Epithelial cell of esophagus (primary cell): ENCODE measurements at regions not wholly inside any gene's neighbourhood (a gene's known extent, or its start where the extent isn't known, plus 50 kb on each side); places are given as distances from the start of the nearest gene placed in this dataset.

Source experiments
- DNase-seq: peaks from one replicate; pipeline ENCODE4 v3.0.0; 2010; ENCODE audit warnings: low read depth
- H3K4me3 ChIP-seq: 2 replicates; pipeline ENCODE4 v1.5.1; 2011; ENCODE audit warnings: mild to moderate bottlenecking, low read length, control low read depth
- TF ChIP-seq, protein P1 (sequence below): IDR thresholded peaks from 2 replicates; pipeline ENCODE4 v1.5.1; 2011; ENCODE audit warnings: low read depth, mild to moderate bottlenecking, low read length, control low read depth, inconsistent platforms; ENCODE audit not compliant: insufficient read depth; ENCODE audit errors: missing control alignments

DNA sequence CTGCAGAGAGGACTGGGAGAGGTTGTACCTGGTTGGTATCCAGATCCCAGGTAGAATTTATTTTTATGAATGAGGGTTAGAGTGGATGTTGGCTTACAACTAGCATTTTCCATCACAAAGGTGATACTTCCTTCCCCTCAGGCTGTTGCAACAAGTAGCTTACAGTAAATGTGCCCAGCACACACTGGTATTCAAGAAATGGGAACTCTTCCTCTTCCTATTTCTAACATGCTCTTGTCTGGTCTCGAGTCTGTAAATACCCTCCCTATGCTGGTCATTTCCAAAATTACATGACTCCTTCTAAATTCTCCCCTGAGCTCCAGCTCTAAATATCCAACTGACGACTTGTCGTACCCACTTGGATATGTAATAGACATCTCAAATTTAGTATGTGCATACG, 90.1 kb upstream of the FOXC1 start:
- H3K4me3 ChIP-seq, result no peak overlapping the region
- DNase-seq, result no peak
- TF ChIP-seq, protein P1, sequence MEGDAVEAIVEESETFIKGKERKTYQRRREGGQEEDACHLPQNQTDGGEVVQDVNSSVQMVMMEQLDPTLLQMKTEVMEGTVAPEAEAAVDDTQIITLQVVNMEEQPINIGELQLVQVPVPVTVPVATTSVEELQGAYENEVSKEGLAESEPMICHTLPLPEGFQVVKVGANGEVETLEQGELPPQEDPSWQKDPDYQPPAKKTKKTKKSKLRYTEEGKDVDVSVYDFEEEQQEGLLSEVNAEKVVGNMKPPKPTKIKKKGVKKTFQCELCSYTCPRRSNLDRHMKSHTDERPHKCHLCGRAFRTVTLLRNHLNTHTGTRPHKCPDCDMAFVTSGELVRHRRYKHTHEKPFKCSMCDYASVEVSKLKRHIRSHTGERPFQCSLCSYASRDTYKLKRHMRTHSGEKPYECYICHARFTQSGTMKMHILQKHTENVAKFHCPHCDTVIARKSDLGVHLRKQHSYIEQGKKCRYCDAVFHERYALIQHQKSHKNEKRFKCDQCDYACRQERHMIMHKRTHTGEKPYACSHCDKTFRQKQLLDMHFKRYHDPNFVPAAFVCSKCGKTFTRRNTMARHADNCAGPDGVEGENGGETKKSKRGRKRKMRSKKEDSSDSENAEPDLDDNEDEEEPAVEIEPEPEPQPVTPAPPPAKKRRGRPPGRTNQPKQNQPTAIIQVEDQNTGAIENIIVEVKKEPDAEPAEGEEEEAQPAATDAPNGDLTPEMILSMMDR, result no peak

DNA sequence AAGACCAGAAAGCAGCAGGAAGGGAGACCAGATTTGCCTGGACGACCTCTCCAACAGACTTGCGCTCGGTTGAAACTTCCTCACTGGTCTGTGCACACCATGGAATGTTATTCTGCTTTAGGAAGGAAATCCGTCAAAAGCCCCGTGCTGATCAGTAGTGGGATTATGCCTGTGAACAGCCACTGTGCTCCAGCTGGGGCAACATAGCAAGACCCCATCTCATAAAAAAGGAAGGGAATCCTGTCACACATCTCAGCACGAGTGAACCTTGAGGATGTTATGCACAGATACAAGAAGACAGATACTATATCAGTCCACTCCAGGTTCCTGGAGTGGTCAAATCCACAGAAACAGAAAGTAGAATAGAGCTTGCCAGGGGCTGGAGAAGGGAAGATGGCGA, 86.9 kb upstream of the FOXC1 start:
- no peak overlapping the region for H3K4me3 ChIP-seq
- no peak for DNase-seq
- TF ChIP-seq, protein P1, result no peak

DNA sequence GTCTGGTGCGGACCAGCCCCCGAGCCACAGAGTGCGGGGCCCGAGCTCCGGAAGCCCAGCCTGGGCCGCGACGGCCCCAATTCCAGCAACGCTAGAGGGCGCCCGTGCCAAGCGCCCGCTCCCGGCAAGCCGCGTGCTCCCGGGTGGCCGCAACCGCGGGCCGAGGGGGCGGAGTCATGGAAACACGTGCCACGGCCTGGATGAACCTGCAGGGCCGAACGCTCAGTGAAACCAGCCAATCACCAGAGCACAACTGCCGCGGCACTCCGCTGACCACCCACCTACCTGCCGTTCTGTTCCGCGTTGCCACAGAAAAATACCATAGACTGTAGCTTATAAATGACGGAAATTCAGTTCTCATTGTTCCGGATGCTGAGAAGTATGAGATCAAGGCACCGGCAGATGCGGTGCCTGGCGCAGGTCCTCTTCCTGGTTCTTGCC, 85.7 kb upstream of the FOXC1 start:
- peak; percentile 73 for DNase-seq
- TF ChIP-seq, protein P1, result peak; percentile 46
- H3K4me3 ChIP-seq, result peak overlapping the region; percentile 27

DNA sequence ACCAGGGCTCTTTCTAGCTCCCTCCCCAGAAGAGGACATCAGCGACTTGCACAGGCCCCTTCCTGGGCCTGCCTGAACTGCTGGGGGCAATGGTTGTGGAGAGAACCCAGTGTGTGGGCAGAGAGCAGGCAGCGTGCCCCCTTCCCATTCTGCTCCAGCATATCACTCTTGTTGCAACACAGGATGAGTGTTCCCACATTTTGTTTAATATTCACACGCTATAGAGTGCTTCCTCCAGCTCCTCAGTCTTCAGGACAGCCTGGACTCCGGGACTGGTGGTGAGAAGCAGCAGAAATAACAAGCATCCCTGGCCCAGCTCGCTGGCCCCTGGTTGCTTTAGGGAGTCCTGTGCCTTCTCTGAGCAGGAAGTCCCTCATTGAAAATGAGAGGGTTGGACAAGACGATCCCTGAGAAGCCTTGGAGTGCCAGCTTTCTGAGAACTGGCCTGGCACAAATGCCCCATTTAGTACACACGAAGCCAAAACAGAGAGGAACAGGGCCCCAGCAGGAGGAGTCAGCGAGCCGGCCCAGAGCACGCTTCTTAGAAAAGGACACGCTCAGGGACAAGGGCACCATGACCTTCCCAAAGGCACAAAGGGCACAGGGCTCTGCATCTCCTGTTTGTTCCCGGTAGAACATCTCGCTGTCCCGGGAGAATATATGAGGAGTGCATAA, 84.2 kb upstream of the FOXC1 start:
- TF ChIP-seq, protein P1, result no peak
- no peak overlapping the region for H3K4me3 ChIP-seq
- DNase-seq, result peak; percentile 25

DNA sequence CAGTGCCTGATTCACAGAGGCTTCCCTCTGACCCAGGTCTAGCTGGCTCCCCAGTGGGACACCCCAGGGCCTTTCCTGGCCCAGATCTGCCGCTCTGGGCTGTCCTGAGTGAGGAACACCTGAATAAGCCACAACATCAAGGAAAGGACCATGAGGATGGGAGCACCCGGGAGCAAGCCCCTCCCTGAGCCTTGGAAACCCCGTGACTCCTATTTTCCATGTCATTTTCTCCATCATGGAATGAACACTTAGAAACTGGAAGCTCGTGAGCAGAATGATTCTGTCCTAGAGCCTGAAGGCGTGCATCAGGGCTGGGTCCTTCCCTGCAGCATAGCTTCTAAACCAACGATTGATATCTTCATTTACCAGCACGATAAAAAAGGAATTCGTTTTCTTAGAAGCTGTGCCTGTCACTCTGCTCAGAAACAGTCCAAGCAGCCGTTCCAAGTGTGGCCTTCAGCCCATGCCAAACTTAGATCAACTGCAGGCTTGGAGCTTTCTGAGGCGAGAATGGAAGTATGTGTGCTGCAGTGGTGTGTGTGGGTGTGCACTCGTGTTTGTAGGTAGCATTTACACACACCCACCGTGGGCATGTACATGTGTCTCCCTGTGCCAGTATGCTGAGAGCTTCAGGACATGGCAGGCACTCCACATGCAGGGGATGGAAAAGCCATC, 83.2 kb upstream of the FOXC1 start:
- no peak overlapping the region for H3K4me3 ChIP-seq
- TF ChIP-seq, protein P1, result no peak
- no peak for DNase-seq

DNA sequence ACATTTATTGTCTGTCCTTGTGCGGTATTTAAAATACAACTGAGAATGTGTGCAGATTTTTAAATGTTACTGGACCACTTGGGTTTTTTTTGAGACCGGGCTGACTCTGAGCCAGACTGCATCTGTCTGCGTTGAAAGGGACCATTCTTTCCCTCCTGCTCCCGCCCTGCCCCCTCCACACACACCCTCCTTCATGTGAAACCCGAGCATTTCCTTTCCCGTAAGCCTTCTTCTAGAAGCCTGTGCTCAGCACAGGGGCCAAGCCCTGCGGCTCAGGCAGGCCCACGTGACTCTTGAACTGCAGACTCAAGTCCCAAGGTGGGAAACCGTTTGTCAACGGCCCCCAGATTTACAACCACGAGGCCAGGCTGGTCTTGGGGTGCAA, 82.7 kb upstream of the FOXC1 start:
- DNase-seq, result peak; percentile 34
- TF ChIP-seq, protein P1, result no peak
- no peak overlapping the region for H3K4me3 ChIP-seq
